PC-3 (cell line): ENCODE measurements at regions not wholly inside any gene's neighbourhood (a gene's known extent, or its start where the extent isn't known, plus 50 kb on each side); places are given as distances from the start of the nearest gene placed in this dataset.

Source experiments
- ATAC-seq: fragments of 200-7000 bp; cut with Tn5 transposase; 2 replicates; pipeline ENCODE4 v1.9.1; 2020; ENCODE audit warnings: mild to moderate bottlenecking, moderate library complexity
- BruUV-seq: library from RNA; stranded (reverse); fragments of 400-500 nt; replicated peaks from 2 replicates; lab custom pipeline; 2021; lab: Mats Ljungman, UMichigan
- CTCF ChIA-PET: fragments of 300-600 bp; sonication (Branson Sonifier 250); formaldehyde crosslinking; loops from one replicate; lab custom pipeline; 2022; ENCODE audit warnings: antibody characterized with exemption; lab: Charles Lee
- POLR2A ChIA-PET: fragments of 300-600 bp; sonication (Branson Sonifier 250); formaldehyde crosslinking; loops from one replicate; lab custom pipeline; 2022; ENCODE audit warnings: antibody characterized with exemption; ENCODE audit not compliant: unreplicated experiment; lab: Charles Lee
- DNase-seq: peaks from one replicate; pipeline ENCODE4 v3.0.0-alpha.2; 2015
- H2AFZ ChIP-seq: fragments of 300-600 bp; sonication (generic); 2 replicates; pipeline ENCODE4 v1.6.0; 2016; ENCODE audit warnings: antibody characterized with exemption, low read length
- H3F3A ChIP-seq: fragments of 300-600 bp; sonication (generic); one replicate; pipeline ENCODE4 v1.6.0; 2017; ENCODE audit warnings: antibody characterized with exemption, low read length, control low read depth, mild to moderate bottlenecking; ENCODE audit not compliant: unreplicated experiment
- H3K27ac ChIP-seq: fragments of 300-600 bp; sonication (generic); 2 replicates; pipeline ENCODE4 v1.5.1; 2016; ENCODE audit warnings: mild to moderate bottlenecking, low read length
- H3K27me3 ChIP-seq: fragments of 300-600 bp; sonication (generic); 2 replicates; pipeline ENCODE4 v1.6.1; 2016; ENCODE audit warnings: low read length, mixed read lengths
- H3K36me3 ChIP-seq: fragments of 300-600 bp; sonication (generic); 2 replicates; pipeline ENCODE4 v1.6.1; 2016; ENCODE audit warnings: low read depth, mixed run types, low read length, mixed read lengths
- H3K4me1 ChIP-seq: fragments of 300-600 bp; sonication (generic); 2 replicates; pipeline ENCODE4 v1.5.1; 2016; ENCODE audit warnings: low read length; ENCODE audit not compliant: insufficient read depth
- H3K4me2 ChIP-seq: fragments of 300-600 bp; sonication (generic); 2 replicates; pipeline ENCODE4 v1.6.0; 2016; ENCODE audit warnings: low read length
- H3K4me3 ChIP-seq: fragments of 300-600 bp; sonication (generic); 2 replicates; pipeline ENCODE4 v1.5.1; 2016; ENCODE audit warnings: mild to moderate bottlenecking, low read length, mixed read lengths
- H3K79me2 ChIP-seq: fragments of 300-600 bp; sonication (generic); 2 replicates; pipeline ENCODE4 v1.6.1; 2017; ENCODE audit warnings: low read length, mixed read lengths
- H3K9ac ChIP-seq: fragments of 300-600 bp; sonication (generic); 2 replicates; pipeline ENCODE4 v1.6.0; 2016; ENCODE audit warnings: mild to moderate bottlenecking, low read length
- H3K9me2 ChIP-seq: fragments of 300-600 bp; sonication (generic); replicated peaks from 2 replicates; pipeline ENCODE4 v1.6.1; 2016; ENCODE audit warnings: mixed run types, low read length, mixed read lengths
- H3K9me3 ChIP-seq: fragments of 300-600 bp; sonication (generic); 2 replicates; pipeline ENCODE4 v1.6.1; 2016; ENCODE audit warnings: low read length, mixed read lengths
- H4K20me1 ChIP-seq: fragments of 300-600 bp; sonication (generic); 2 replicates; pipeline ENCODE4 v1.6.1; 2016; ENCODE audit warnings: low read length, mixed read lengths
- CTCF ChIP-seq: fragments of 300-600 bp; sonication (generic); conservative IDR thresholded peaks from 2 replicates; pipeline ENCODE4 v1.5.1; 2017; ENCODE audit warnings: antibody characterized with exemption, low read depth, mild to moderate bottlenecking, low read length
- EZH2 ChIP-seq: fragments of 300-600 bp; sonication (generic); IDR thresholded peaks from one replicate; pipeline ENCODE4 v1.6.1; 2017; ENCODE audit warnings: antibody characterized with exemption, mild to moderate bottlenecking, low read length; ENCODE audit not compliant: unreplicated experiment
- EZH2phosphoT487 ChIP-seq: fragments of 300-600 bp; sonication (generic); IDR thresholded peaks from 2 replicates; pipeline ENCODE4 v1.6.1; 2018; ENCODE audit warnings: mild to moderate bottlenecking, antibody characterized with exemption, low read length, borderline replicate concordance
- intact Hi-C: fragments of 100-400 bp; cut with micrococcal nuclease; formaldehyde crosslinking; loops from 2 replicates; pipeline ENCODE4 v1.9.0; 2023

GRCh38 chr22:46026899-46027210, 49.9 kb upstream of the WNT7B start:
- peak overlapping the region; percentile 77 for H3K4me2 ChIP-seq
- TF ChIP-seq EZH2phosphoT487 = no peak
- TF ChIP-seq EZH2 = no peak
- no peak for TF ChIP-seq CTCF
- peak overlapping the region; percentile 55 for H3K4me3 ChIP-seq
- H3K79me2 ChIP-seq = no peaks in the 10 kb centered on the region
- ChIA-PET POLR2A (no interaction called here), CTCF (no interaction called here)
- no TSS peak for BruUV-seq
- no peak overlapping the region for H3K27ac ChIP-seq
- ATAC-seq (no peak), DNase-seq (no peak)
- H4K20me1 ChIP-seq = no peaks in the 10 kb centered on the region
- H3K9me2 ChIP-seq = no peaks in the 10 kb centered on the region
- peaks cover 13% of the 10 kb centered on the region for H3K4me1 ChIP-seq
- intact Hi-C loops = no loop called here
- no peaks in the 10 kb centered on the region for H3K36me3 ChIP-seq
- H3K9me3 ChIP-seq = no peaks in the 10 kb centered on the region
- H2AFZ ChIP-seq = peak overlapping the region; percentile 74
- H3F3A ChIP-seq = no peaks in the 10 kb centered on the region
- H3K9ac ChIP-seq = peak overlapping the region; percentile 44
- no peaks in the 10 kb centered on the region for H3K27me3 ChIP-seq

GRCh38 chr22:46027211-46028105, 50.5 kb upstream of the WNT7B start:
- Histone ChIP-seq H3K27me3 (no peaks in the 10 kb centered on the region), H3K4me2 (peak overlapping the region; percentile 77), H3K9me2 (no peaks in the 10 kb centered on the region), H3K4me3 (peak overlapping the region; percentile 55), H3K4me1 (peaks cover 13% of the 10 kb centered on the region), H3K9ac (peak overlapping the region; percentile 44), H3K36me3 (no peaks in the 10 kb centered on the region), H2AFZ (peak overlapping the region; percentile 74), H4K20me1 (no peaks in the 10 kb centered on the region), H3K79me2 (no peaks in the 10 kb centered on the region), H3K27ac (no peak overlapping the region), H3K9me3 (no peaks in the 10 kb centered on the region), H3F3A (no peaks in the 10 kb centered on the region)
- no peak for DNase-seq
- intact Hi-C loops = no loop called here
- ChIA-PET CTCF (no interaction called here), POLR2A (no interaction called here)
- no TSS peak for BruUV-seq
- TF ChIP-seq EZH2 (no peak), EZH2phosphoT487 (no peak), CTCF (no peak)
- peak; percentile 60 for ATAC-seq
